ENCODE measurements at regions not wholly inside any gene's neighbourhood (a gene's known extent, or its start where the extent isn't known, plus 50 kb on each side); places are given as distances from the start of the nearest gene placed in this dataset.

DNA sequence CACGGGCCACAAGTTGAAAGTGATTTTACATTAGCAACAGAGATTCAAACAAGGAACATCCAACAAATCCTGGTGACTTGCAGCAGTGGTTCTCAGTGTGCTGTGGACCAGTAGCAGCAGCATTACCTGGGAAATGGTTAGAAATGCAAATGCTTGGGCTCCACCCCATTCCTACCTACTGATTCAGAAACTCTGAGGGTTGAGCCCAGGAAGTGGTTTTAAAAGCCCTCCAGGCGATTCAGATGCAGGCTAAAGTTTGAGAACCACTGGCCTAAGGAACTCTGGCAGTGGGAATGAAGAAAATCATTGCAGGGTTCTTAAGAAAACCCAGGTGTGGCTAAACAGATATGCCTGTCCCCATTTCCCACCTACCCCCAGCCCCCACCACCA, 398.8 kb downstream of the ENC1 start:
- Histone ChIP-seq H3K27ac (ENCODE audit: low read depth, low read length) (no peak overlapping the region), H3K4me3 (ENCODE audit: low read depth, low read length) (no peak overlapping the region), H3K27me3 (ENCODE audit: control insufficient read depth, insufficient read depth, low read length) (no peaks in the 10 kb centered on the region), H3K9me3 (ENCODE audit: control insufficient read depth, insufficient read depth, low read length) (no peaks in the 10 kb centered on the region)
- no peak for DNase-seq (ENCODE audit: low read depth, low spot score)
- TF ChIP-seq, protein P1, sequence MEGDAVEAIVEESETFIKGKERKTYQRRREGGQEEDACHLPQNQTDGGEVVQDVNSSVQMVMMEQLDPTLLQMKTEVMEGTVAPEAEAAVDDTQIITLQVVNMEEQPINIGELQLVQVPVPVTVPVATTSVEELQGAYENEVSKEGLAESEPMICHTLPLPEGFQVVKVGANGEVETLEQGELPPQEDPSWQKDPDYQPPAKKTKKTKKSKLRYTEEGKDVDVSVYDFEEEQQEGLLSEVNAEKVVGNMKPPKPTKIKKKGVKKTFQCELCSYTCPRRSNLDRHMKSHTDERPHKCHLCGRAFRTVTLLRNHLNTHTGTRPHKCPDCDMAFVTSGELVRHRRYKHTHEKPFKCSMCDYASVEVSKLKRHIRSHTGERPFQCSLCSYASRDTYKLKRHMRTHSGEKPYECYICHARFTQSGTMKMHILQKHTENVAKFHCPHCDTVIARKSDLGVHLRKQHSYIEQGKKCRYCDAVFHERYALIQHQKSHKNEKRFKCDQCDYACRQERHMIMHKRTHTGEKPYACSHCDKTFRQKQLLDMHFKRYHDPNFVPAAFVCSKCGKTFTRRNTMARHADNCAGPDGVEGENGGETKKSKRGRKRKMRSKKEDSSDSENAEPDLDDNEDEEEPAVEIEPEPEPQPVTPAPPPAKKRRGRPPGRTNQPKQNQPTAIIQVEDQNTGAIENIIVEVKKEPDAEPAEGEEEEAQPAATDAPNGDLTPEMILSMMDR (IDR thresholded peaks at IDR 0.05; ENCODE audit: low read depth, low read length) = no peak
- ChIA-PET POLR2A (interaction anchor here (0.6 kb wide), 1 partner anchor 18 kb away, joined by 3 read pairs; no protein-coding TSS in a partner anchor), CTCF (no interaction called here)

DNA sequence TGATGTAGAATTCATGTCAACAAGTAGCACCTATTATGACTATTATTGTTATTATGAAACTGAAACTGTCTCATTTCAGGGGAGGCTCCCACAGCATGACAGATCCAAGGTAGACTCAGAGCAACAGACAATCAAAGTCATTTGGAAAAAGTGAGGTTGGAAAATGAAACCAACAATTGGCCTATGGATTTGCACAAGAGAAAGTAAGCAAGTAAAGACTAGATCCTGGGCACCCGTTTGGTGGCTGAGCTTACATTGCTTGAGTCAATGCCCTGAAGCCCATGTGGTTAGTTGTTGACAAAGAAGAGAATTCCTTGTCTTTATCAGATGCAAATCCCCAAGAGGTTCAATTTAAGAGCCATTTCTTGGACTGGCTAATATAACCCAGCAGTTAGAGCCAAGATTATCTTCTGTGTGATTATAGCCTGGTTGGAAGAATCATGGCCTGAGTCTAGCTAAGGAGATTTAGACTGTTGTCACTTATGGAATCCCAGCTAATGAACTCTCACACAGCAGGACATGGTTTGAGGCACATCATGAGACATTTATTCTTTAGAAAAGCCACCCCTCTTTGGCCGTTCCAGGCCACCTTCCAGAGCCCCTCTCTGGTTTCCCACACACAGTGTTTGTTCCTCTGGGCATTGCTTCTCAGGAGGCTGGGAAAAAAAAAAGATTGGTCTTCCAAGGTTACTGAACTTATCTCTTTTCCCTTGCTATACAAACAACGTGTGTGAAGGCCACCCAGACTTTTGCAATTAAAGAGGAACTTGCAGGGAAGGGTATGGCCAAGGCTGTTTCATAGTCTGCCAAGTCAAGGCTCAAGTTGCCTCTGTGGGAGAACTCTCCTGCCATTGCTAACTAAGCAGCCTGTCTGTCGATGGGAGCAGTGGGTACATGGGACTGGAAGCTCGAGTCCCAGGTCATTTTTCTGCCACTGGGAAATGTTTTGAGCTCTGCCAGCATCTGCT, 399.5 kb downstream of the ENC1 start:
- Histone ChIP-seq H3K27ac (ENCODE audit: low read depth, low read length) (no peak overlapping the region), H3K9me3 (ENCODE audit: control insufficient read depth, insufficient read depth, low read length) (no peaks in the 10 kb centered on the region), H3K27me3 (ENCODE audit: control insufficient read depth, insufficient read depth, low read length) (no peaks in the 10 kb centered on the region), H3K4me3 (ENCODE audit: low read depth, low read length) (no peak overlapping the region)
- CTCF ChIA-PET = no interaction called here
- DNase-seq (ENCODE audit: low read depth, low spot score) = no peak
- TF ChIP-seq, protein P1 (IDR thresholded peaks at IDR 0.05; ENCODE audit: low read depth, low read length) = no peak
- POLR2A ChIA-PET = no interaction called here

DNA sequence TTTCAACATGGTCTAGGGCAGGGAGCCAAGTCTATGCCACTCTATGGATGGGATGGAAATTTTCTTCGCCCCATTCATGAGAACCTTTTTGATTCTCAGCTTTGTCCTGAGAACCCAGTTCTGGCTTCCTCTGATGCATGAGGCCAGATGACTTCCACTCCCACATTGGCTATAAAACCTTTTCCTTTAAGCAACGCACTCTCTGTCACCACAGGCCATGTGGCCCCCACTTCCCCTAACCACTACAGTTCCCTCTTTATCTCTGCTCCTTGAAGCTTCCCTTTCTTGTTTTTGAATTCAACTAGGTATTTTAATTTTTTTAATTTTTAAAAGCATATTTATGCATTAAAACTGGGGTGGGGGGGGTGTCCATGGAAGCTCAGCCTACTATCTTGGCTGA, 401.3 kb downstream of the ENC1 start:
- H3K27me3 ChIP-seq (ENCODE audit: control insufficient read depth, insufficient read depth, low read length) = no peaks in the 10 kb centered on the region
- POLR2A ChIA-PET = no interaction called here
- no peaks in the 10 kb centered on the region for H3K9me3 ChIP-seq (ENCODE audit: control insufficient read depth, insufficient read depth, low read length)
- DNase-seq (ENCODE audit: low read depth, low spot score) = no peak
- TF ChIP-seq, protein P1 (IDR thresholded peaks at IDR 0.05; ENCODE audit: low read depth, low read length) = no peak
- H3K4me3 ChIP-seq (ENCODE audit: low read depth, low read length) = no peak overlapping the region
- CTCF ChIA-PET = interaction anchor here (1.2 kb wide), 1 partner anchor 337 kb away, joined by 3 read pairs; no protein-coding TSS in a partner anchor
- no peak overlapping the region for H3K27ac ChIP-seq (ENCODE audit: low read depth, low read length)

DNA sequence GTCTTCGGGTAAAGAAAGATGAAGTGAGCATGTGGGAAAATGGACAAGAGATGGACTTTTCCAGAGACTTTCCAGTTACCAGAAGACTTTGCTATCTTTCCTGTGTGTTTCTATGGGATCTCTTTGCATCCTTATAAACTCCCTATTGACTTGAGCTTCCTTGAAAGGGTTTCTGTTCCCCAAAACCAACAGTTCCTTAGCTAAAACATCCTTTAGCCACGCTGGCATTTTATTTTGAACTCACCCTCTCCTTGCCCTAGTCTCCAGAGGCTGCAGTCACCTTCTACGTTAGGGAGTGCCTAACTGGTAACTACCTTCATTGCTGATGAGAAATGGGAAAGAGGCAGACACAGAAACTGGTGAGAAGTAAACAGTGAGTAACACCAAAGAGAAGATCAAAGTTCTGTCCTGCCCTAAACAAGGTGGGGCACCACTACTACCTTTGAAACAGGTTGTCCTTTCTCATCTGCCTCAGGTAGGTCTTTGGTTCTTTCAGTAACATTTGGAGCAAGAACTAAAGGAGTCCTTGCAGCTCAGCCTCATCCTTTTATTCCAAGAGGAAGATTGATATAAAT, 402.9 kb downstream of the ENC1 start:
- TF ChIP-seq, protein P1 (IDR thresholded peaks at IDR 0.05; ENCODE audit: low read depth, low read length) = no peak
- Histone ChIP-seq H3K9me3 (ENCODE audit: control insufficient read depth, insufficient read depth, low read length) (no peaks in the 10 kb centered on the region), H3K4me3 (ENCODE audit: low read depth, low read length) (no peak overlapping the region), H3K27me3 (ENCODE audit: control insufficient read depth, insufficient read depth, low read length) (no peaks in the 10 kb centered on the region), H3K27ac (ENCODE audit: low read depth, low read length) (no peak overlapping the region)
- CTCF ChIA-PET = no interaction called here
- POLR2A ChIA-PET = no interaction called here
- DNase-seq (ENCODE audit: low read depth, low spot score) = no peak

DNA sequence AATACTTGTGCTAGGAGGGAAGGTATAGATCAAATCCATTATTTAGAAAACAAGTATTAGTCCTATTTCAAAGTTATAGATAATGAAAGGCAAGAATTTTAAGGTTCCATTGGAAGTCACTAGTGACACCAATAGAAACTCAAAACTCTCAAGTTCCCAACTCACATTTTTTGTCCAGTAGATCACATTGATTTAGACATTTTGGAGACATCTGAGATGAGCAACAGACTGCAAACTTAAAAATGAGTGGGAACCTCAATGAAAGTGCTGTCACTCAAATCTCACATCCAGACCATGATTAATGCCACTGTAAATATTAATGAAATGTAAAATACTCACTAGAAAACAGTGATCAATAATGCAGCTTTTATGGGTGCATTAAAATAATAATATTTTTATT, 405.0 kb downstream of the ENC1 start:
- no peaks in the 10 kb centered on the region for H3K9me3 ChIP-seq (ENCODE audit: control insufficient read depth, insufficient read depth, low read length)
- no peak for DNase-seq (ENCODE audit: low read depth, low spot score)
- ChIA-PET POLR2A (no interaction called here), CTCF (no interaction called here)
- TF ChIP-seq, protein P1 (IDR thresholded peaks at IDR 0.05; ENCODE audit: low read depth, low read length) = no peak
- no peaks in the 10 kb centered on the region for H3K27me3 ChIP-seq (ENCODE audit: control insufficient read depth, insufficient read depth, low read length)
- H3K4me3 ChIP-seq (ENCODE audit: low read depth, low read length) = no peak overlapping the region
- no peak overlapping the region for H3K27ac ChIP-seq (ENCODE audit: low read depth, low read length)
